Inferior parietal cortex (tissue), 1 donor: ENCODE measurements at regions not wholly inside any gene's neighbourhood (a gene's known extent, or its start where the extent isn't known, plus 50 kb on each side); places are given as distances from the start of the nearest gene placed in this dataset.
"Not testable (repeated sequence)": the region's sequence is repeated elsewhere in the genome, so short reads cannot be mapped to it uniquely, and the experiment has no call there.

Experiments
- DNase-seq: peaks from one replicate; pipeline ENCODE4 v3.0.0-alpha.2; 2016; ENCODE audit errors: extremely low spot score

DNA sequence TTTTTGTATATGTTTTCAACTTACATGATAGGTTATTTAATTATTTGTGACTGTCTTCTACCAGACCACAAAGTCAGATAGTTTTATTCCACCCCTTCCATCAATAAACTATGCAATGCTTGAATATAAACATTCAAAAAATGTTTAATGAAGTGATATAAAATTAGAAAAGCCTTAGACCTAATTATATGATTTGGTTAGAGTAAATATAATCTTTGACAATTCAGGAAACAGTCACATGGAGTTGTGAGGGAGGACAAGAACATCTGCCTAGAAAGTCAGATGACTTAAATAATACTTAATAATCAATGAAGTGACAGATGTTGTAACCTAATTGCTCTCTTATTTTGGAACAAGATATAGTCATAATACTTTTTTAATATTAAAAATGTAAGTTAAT, 710.3 kb downstream of the ZBBX start:
- DNase-seq: no peak

GRCh38 chr3:166663194-166663593, 716.9 kb downstream of the ZBBX start:
- DNase-seq: no peak

- DNase-seq: no peak
Measured at GRCh38 chr3:166661621-166662020, 718.5 kb downstream of the ZBBX start.

GRCh38 chr3:166660962-166661361, 719.1 kb downstream of the ZBBX start:
- no peak for DNase-seq

DNA sequence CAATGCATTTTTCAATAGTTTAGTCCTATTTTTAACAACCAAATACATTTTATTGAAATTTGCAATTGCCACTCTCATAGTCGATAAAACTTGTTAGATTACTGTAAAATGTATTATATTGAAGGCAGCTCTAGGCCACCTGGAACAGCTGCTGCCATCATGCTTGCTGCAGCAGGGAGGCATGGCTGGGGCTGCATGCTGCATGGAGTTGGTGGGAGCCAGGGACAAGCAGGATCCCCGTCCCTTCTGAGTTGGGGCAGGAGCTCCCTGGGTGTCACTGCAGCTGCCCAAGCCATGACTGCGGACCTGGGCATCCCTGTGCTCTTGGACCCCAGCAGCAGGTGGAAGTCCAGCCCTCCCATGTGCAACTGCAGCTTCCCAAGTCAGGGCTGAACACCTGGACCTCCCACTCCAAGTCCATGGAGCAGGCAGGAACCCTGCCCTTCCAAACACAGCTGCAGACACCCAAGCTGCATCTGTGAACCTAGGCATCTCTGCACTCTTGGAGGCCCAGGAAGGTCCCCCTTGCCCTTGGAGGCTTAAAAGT, 742.0 kb downstream of the ZBBX start:
- no peak for DNase-seq

DNA sequence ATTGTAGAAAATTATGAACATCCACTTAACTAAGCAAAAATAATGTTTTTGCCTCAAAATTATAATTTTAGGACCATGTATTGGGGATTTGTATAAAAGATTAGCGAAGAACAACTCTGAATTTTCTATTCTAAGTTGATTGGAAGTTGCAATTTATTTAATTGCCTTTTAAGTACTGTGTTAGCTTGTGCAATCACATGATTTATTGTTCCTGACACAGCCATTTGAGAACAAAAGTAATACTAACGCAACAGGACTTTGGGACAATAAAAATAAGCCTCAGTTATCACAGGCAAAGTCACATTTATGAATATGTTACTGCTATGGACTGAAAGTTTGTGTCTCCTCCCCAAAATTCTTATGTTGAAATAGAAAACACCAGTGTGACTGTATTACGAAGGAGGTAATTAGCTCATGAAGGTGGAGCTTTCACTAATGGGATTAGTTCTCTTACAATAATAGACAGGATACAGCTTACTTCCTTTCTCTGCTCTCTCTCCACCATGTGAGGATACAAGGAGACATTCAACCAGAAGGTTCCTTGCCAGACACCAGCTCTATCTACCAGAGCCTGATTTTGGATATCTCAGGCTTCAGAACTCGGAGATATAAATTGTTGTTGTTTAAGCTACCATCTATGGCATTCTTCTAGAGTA, 745.9 kb downstream of the ZBBX start:
- no peak for DNase-seq

DNA sequence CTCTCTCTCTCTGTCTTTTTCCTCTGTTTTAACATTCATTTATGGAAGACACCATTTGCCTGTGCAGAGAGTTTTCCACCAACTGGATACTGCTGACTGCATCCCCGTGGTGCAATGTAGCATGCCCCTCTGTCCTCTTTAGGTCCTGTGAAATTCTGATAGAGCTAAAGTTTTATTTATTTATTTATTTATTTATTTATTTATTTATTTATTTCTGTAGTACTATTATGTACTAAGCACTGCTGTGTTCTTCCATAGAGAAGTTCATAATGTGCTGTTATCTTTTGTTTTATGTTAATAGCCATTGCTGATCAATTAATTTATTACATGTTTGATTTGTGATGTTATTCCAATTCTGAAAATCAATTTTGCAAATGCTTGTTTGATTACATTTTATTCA, 749.9 kb downstream of the ZBBX start:
- DNase-seq: no peak

DNA sequence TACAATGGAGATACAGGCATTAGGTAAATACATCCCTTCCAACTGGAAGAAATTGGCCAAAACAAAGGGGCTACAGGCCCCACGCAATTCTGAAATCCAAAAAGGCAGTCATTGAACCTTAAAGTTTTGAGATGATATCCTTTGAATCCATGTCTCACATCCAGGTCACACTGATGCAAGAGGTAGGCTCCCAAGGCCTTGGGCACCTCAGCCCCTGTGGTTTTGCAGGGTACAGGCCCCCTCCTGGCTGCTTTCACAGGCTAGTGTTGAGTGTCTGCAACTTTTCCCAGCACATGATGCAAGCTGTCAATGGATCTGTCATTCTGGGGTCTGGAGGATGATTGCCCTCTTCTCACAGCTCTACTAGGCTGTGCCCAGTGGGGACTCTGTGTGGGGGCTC, 766.7 kb downstream of the ZBBX start:
- DNase-seq: no peak

DNA sequence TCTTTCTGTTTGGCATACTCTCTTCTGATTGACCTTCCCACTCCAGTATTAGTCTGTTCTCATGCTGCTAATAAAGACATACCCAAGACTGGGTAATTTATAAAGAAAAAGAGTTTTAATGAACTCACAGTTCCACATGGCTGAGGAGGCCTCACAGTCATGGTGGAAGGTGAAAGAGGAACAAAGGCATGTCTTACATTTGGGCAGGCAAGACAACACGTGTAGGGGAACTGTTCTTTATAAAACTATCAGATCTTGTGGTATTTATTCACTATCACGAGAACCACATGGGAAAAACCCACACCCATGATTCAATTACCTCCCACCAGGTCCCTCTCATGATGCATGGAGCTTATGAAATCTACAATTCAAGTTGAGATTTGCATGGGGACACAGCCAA, 767.3 kb downstream of the ZBBX start:
- not testable (repeated sequence) for DNase-seq

- no peak for DNase-seq
Measured at GRCh38 chr3:166607933-166608521, 770.8 kb upstream of the BCHE start.

- DNase-seq: no peak
Measured at GRCh38 chr3:166606988-166607387, 769.8 kb upstream of the BCHE start.

DNA sequence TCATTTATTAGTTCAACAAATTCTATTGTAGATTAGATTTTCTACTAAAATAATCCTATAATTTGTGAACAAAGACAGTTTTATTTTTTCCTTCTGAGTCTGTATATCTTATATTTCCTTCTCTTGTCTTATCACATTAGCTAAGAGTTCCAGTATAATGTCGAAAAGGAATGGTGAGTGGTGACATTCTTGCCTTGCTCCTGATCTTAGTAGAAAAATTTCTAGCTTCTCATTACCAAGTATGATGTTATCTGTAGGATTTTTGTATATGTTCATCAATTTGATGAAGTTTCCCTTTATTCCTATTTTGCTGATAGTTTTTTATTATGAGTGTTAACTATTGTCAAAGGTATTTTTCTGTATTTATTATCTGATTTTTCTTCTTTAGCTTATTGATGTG, 756.6 kb upstream of the BCHE start:
- no peak for DNase-seq

DNA sequence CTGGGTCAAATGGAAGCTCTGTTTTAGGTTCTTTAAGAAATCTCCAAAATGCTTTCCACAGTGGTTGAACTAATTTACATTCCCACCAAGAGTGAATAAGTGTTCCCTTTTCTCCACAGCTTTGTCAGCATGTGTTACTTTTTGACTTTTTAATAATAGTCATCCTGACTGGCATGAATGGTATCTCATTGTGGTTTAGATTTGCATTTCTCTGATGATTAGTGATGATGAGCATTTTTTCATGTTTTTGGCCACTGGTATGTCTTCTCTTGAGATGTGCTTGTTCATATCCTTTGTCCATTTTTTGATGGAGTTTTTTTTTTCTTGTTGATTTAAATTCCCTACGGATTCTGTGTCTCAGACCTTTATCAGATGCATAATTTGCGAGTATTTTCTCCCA, 745.0 kb upstream of the BCHE start:
- DNase-seq: no peak

- no peak for DNase-seq
Measured at GRCh38 chr3:166580561-166580960, 743.3 kb upstream of the BCHE start.

- DNase-seq: no peak
Measured at GRCh38 chr3:166575161-166575560, 737.9 kb upstream of the BCHE start.

DNA sequence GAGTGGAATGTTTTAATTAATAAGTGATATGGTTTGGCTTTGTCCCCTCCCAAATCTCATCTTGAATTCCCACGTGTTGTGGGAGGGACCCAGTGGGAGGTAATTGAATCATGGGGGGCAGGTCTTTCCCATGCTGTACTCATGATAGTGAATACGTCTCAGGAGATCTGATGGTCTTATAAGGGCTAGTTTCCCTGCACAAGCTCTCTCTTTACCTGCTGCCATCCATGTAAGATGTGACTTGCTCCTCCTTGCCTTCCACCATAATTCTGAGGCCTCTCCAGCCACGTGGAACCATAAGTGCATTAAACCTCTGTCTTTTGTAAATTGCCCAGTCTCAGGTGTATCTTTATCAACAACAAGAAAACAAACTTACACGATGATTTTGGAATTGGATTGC, 734.5 kb upstream of the BCHE start:
- not testable (repeated sequence) for DNase-seq

DNA sequence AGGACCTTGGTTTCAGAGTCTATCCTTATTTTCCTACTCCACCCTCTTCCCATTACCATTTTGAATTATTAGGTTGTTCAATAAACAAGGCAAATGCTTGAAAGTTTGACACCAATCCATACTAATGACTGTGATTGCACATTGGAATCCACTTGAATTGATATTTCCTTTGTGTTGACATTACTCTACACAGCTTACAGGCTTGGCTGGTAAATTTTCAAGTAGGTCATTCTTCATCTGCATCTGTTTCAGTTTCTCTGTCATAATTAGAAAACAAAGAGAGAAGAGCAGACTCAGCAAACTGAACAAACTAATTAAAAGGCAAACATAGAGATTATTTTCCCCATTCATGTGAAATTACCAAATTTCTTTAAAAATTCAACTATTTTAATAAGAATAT, 732.9 kb upstream of the BCHE start:
- DNase-seq: no peak

DNA sequence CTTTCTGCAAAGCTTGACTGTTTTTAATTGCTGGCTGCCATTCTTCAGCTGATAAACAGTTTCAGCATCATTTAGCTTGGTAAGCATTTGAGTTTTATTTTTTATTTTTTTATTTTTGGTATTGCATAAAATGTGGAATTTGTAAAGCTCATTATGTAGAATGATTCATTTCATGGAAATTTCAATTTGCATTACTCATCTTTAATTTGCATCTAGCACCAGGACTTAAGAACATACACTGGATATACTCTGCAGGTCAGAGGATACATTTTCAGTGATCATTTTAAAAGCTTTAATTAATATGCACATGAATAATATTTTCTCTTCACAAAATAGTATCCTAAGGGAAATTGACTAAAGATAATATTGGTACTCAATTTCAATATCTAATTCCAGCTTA, 732.4 kb upstream of the BCHE start:
- DNase-seq: no peak

GRCh38 chr3:166560253-166560652, 723.0 kb upstream of the BCHE start:
- DNase-seq: no peak

DNA sequence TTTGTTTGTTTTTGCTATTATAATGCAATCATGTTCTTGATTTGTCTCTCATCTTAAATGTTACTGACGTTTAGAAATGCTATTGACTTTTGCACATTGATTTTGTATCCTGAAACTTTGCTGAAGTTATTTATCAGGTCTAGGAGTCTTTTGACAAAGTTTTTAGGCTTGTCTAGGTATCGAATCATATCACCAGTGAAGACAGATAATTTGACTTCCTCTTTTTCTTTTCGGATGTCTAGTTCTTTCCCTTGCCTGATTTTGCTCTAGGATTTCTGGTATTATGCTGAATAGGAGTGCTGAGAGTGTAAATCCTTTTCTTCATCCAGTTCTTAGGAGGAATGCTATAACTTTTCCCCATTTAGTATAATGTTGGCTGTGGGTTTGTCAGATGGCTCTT, 719.7 kb upstream of the BCHE start:
- no peak for DNase-seq

- DNase-seq: no peak
Measured at GRCh38 chr3:166554023-166554422, 716.8 kb upstream of the BCHE start.

- no peak for DNase-seq
Measured at GRCh38 chr3:166533740-166534139, 696.5 kb upstream of the BCHE start.

DNA sequence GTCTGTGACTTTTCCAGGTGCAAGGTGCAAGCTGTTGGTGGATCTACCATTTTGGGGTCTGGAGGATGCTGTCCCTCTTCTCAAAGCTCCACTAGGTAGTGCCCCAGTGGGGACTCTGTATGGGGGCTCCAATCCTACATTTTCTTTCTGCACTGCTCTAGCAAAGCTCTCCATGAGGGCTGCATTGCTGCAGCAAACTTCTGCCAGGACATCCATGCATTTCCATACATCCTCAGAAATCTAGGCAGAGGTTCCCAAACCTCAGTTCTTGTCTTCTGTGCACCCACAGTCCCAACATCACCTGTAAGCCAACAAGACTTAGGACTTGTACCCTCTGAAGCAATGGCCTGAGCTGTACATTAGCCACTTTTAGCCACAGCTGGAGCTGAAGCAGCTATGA, 694.5 kb upstream of the BCHE start:
- DNase-seq: no peak

- peak; percentile 5 for DNase-seq
Measured at GRCh38 chr3:166527325-166527724, 690.1 kb upstream of the BCHE start.
